SK-N-SH treated with all-trans-retinoic acid at 6 μM for 48 hours (cell line): ENCODE measurements at regions not wholly inside any gene's neighbourhood (a gene's known extent, or its start where the extent isn't known, plus 50 kb on each side); places are given as distances from the start of the nearest gene placed in this dataset.

Source experiments
- OSR1 ChIP-seq: fragments of 250-450 bp; sonication (Bioruptor Pico); IDR thresholded peaks from 2 replicates; pipeline ENCODE4 v1.8.0; 2022; ENCODE audit warnings: moderate library complexity, mild to moderate bottlenecking, inconsistent platforms
- ZNF565 ChIP-seq: fragments of 450-650 bp; formaldehyde crosslinking; conservative IDR thresholded peaks from 2 replicates; pipeline ENCODE4 v1.5.0; 2020; ENCODE audit warnings: low read depth, mild to moderate bottlenecking, moderate library complexity

- TF ChIP-seq ZNF565 (no peak), OSR1 (no peak)
Measured at GRCh38 chr6:169382735-169383134, 129.1 kb upstream of the THBS2 start.
